ENCODE measurements at regions not wholly inside any gene's neighbourhood (a gene's known extent, or its start where the extent isn't known, plus 50 kb on each side); places are given as distances from the start of the nearest gene placed in this dataset.

DNA sequence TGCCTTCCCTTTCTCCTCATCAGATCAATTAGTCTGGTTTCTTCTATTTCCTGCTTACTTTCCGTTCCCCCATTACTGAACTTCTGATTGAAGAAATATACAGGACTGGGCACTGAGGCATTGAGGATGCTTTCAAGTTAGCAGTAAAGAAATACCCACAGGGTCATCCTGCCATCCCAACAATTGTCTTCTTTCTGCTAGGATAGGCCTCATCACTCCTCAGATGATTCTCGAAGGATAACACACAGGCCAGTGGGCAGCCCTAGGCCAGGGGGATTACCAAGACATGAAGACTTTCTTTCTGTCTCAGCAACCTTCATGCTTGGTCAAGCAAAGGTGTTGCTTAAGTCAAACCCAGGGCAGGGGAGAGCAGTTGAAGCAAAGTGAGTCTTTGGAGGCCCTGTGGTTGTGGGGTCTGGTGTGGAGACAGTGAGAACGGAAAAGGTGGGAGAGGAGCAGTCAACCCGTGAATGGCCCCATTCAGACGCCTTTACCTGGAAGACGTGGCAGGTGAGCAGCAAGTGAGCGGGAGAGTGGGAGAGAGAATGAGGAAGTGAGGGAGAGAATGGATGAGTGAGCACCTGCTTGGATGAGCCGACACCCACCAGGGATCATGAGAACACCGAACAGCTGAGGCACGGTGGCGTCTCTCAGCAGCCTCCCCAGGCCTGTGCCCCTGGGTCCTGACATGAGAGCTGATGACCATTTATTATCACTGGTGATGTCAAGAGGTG lies 462.9 kb downstream of the PREX1 start:
- H3K79me1 ChIP-seq (ENCODE audit: low read length): no peaks in the 10 kb centered on the region

DNA sequence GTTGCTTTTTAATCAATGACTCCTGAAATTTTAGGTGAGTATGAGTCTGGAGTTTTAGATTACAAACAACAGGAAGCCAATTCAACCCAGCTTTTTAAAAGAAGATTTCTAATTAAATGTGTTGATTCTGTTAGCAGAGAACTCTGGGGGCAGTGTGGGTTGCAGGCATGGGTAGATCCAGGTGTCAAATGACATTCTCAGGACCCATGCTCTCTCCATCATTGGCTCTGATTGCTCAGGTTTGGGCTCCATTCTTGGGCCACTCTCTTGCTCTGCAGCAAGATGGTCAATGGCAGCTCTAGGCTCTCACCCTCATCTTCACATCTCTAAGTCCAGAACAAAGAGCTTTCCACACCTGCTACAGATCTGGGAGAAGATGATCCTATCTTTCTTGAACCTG lies 463.7 kb downstream of the PREX1 start:
- Histone ChIP-seq H3K14ac (ENCODE audit: low read length) (no peak overlapping the region), H3K9me3 (ENCODE audit: insufficient read depth, low read depth, low read length) (peaks cover 4% of the 10 kb centered on the region), H3K23ac (ENCODE audit: low read length) (no peak overlapping the region), H2AFZ (ENCODE audit: insufficient read depth, low read length, poor library complexity) (no peak overlapping the region), H4K12ac (ENCODE audit: low read depth, low read length) (no peak overlapping the region), H3K18ac (ENCODE audit: low read length) (no peak overlapping the region), H3K9ac (ENCODE audit: low read length) (no peak overlapping the region), H3K79me2 (ENCODE audit: control insufficient read depth, insufficient read depth, low read length, poor library complexity) (no peaks in the 10 kb centered on the region), H2BK12ac (ENCODE audit: low read length) (no peak overlapping the region), H3K4me1 (ENCODE audit: control insufficient read depth in 1 of 2, insufficient read depth in 2 of 2, low read length in 2 of 2) (peaks cover 0 to 3% of the 10 kb centered on the region in 2 experiments), H4K91ac (ENCODE audit: low read depth, low read length) (no peak overlapping the region), H3K79me1 (ENCODE audit: low read length) (no peaks in the 10 kb centered on the region), H3K27ac (ENCODE audit: low read depth, low read length) (no peak overlapping the region), H3K4me2 (ENCODE audit: low read length) (no peak overlapping the region), H2BK5ac (ENCODE audit: low read depth, low read length, poor library complexity) (no peak overlapping the region), H3K4me3 (ENCODE audit: low read depth, low read length) (no peak overlapping the region), H3K27me3 (ENCODE audit: insufficient read depth, low read length) (no peaks in the 10 kb centered on the region), H4K8ac (ENCODE audit: low read depth, low read length) (no peak overlapping the region), H2AK5ac (ENCODE audit: low read length) (no peak overlapping the region), H3K4ac (ENCODE audit: low read depth, low read length) (no peak overlapping the region), H2BK120ac (ENCODE audit: insufficient read depth, low read length, poor library complexity) (no peak overlapping the region), H3K36me3 (ENCODE audit: control insufficient read depth in 1 of 2, insufficient read depth in 2 of 2, low read length in 2 of 2) (no peaks in the 10 kb centered on the region)
- DNase-seq: no peak

More for the DNA sequence above, 462.9 kb downstream of the PREX1 start:
- Histone ChIP-seq H3K9me3 (ENCODE audit: insufficient read depth, low read depth, low read length) (peaks cover 4% of the 10 kb centered on the region), H3K36me3 (ENCODE audit: control insufficient read depth in 1 of 2, insufficient read depth in 2 of 2, low read length in 2 of 2) (no peaks in the 10 kb centered on the region), H4K91ac (ENCODE audit: low read depth, low read length) (no peak overlapping the region), H3K4me2 (ENCODE audit: low read length) (no peak overlapping the region), H3K23ac (ENCODE audit: low read length) (no peak overlapping the region), H2BK120ac (ENCODE audit: insufficient read depth, low read length, poor library complexity) (no peak overlapping the region), H3K4me1 (ENCODE audit: control insufficient read depth in 1 of 2, insufficient read depth in 2 of 2, low read length in 2 of 2) (peaks cover 3% of the 10 kb centered on the region in 2 experiments), H3K14ac (ENCODE audit: low read length) (no peak overlapping the region), H3K27me3 (ENCODE audit: insufficient read depth, low read length) (no peaks in the 10 kb centered on the region), H3K4me3 (ENCODE audit: low read depth, low read length) (no peak overlapping the region), H4K8ac (ENCODE audit: low read depth, low read length) (no peak overlapping the region), H2BK5ac (ENCODE audit: low read depth, low read length, poor library complexity) (no peak overlapping the region), H2AFZ (ENCODE audit: insufficient read depth, low read length, poor library complexity) (no peak overlapping the region), H3K4ac (ENCODE audit: low read depth, low read length) (no peak overlapping the region), H3K27ac (ENCODE audit: low read depth, low read length) (no peak overlapping the region), H4K12ac (ENCODE audit: low read depth, low read length) (no peak overlapping the region), H3K18ac (ENCODE audit: low read length) (no peak overlapping the region), H2BK12ac (ENCODE audit: low read length) (no peak overlapping the region), H3K9ac (ENCODE audit: low read length) (no peak overlapping the region), H3K79me2 (ENCODE audit: control insufficient read depth, insufficient read depth, low read length, poor library complexity) (no peaks in the 10 kb centered on the region), H2AK5ac (ENCODE audit: low read length) (no peak overlapping the region)
- DNase-seq: no peak
- WGBS (ENCODE audit: extremely low coverage, insufficient coverage, insufficient read length): no CpG with 5 or more reads among the region's 11 CpGs

GRCh38 chr20:48360342-48360975 lies 467.3 kb downstream of the PREX1 start:
- no peak overlapping the region for H4K91ac ChIP-seq (ENCODE audit: low read depth, low read length)
- H3K4me3 ChIP-seq (ENCODE audit: low read depth, low read length): no peak overlapping the region
- H2BK120ac ChIP-seq (ENCODE audit: insufficient read depth, low read length, poor library complexity): no peak overlapping the region
- H3K23ac ChIP-seq (ENCODE audit: low read length): no peak overlapping the region
- no peak overlapping the region for H4K12ac ChIP-seq (ENCODE audit: low read depth, low read length)
- H3K27ac ChIP-seq (ENCODE audit: low read depth, low read length): no peak overlapping the region
- no peak overlapping the region for H2BK5ac ChIP-seq (ENCODE audit: low read depth, low read length, poor library complexity)
- no peaks in the 10 kb centered on the region for H3K27me3 ChIP-seq (ENCODE audit: insufficient read depth, low read length)
- H3K9me3 ChIP-seq (ENCODE audit: insufficient read depth, low read depth, low read length): no peaks in the 10 kb centered on the region
- H3K14ac ChIP-seq (ENCODE audit: low read length): no peak overlapping the region
- no peak overlapping the region for H3K4ac ChIP-seq (ENCODE audit: low read depth, low read length)
- no peak overlapping the region for H3K9ac ChIP-seq (ENCODE audit: low read length)
- H3K18ac ChIP-seq (ENCODE audit: low read length): no peak overlapping the region
- H3K79me1 ChIP-seq (ENCODE audit: low read length): no peaks in the 10 kb centered on the region
- H3K4me1 ChIP-seq (ENCODE audit: control insufficient read depth in 1 of 2, insufficient read depth in 2 of 2, low read length in 2 of 2): no peaks in the 10 kb centered on the region
- no peak overlapping the region for H3K4me2 ChIP-seq (ENCODE audit: low read length)
- H2BK12ac ChIP-seq (ENCODE audit: low read length): no peak overlapping the region
- no peak overlapping the region for H2AFZ ChIP-seq (ENCODE audit: insufficient read depth, low read length, poor library complexity)
- no peak overlapping the region for H2AK5ac ChIP-seq (ENCODE audit: low read length)
- no CpG with 5 or more reads among the region's 9 CpGs for WGBS (ENCODE audit: extremely low coverage, insufficient coverage, insufficient read length)
- no peaks in the 10 kb centered on the region for H3K36me3 ChIP-seq (ENCODE audit: control insufficient read depth in 1 of 2, insufficient read depth in 2 of 2, low read length in 2 of 2)
- DNase-seq: no peak
- no peak overlapping the region for H4K8ac ChIP-seq (ENCODE audit: low read depth, low read length)
- H3K79me2 ChIP-seq (ENCODE audit: control insufficient read depth, insufficient read depth, low read length, poor library complexity): no peaks in the 10 kb centered on the region

DNA sequence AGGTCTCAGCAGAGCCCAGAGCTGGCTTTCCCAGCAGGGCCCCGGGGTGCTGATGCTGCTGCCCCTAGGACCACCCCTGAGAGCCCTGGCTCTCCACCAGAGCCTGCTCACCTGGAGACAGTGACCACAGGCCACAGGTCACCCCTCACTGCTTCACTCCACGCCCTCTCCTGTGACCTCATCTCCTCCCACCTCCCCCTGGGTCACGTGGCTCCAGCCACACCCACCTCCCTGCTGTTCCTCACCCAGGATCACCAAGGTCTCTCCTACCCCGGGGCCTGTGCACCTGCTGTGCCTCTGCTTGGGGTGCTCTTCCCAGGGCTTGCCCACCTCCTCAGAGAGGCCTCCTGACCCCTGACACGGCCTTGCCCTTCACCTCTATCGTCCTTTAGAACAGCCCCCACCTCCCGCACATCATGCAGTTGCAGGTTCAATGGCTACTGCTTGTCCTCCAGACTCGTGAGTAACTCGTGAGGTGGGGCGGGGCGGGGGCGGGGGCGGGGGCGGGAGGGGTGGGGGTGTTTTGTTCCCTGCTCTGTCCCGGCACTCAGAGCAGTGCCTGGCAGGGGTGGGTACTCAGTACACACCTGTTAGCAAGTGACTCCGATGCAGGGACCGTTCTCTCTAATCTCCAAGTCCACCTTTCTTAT lies 468.0 kb downstream of the PREX1 start:
- Histone ChIP-seq H3K79me1 (ENCODE audit: low read length) (no peaks in the 10 kb centered on the region), H3K14ac (ENCODE audit: low read length) (no peak overlapping the region), H2AFZ (ENCODE audit: insufficient read depth, low read length, poor library complexity) (no peak overlapping the region), H4K8ac (ENCODE audit: low read depth, low read length) (no peak overlapping the region), H3K27ac (ENCODE audit: low read depth, low read length) (no peak overlapping the region), H2BK5ac (ENCODE audit: low read depth, low read length, poor library complexity) (no peak overlapping the region), H3K36me3 (ENCODE audit: control insufficient read depth in 1 of 2, insufficient read depth in 2 of 2, low read length in 2 of 2) (no peaks in the 10 kb centered on the region), H3K18ac (ENCODE audit: low read length) (no peak overlapping the region), H2BK120ac (ENCODE audit: insufficient read depth, low read length, poor library complexity) (no peak overlapping the region), H2BK12ac (ENCODE audit: low read length) (no peak overlapping the region), H3K4me1 (ENCODE audit: control insufficient read depth in 1 of 2, insufficient read depth in 2 of 2, low read length in 2 of 2) (no peaks in the 10 kb centered on the region), H3K27me3 (ENCODE audit: insufficient read depth, low read length) (no peaks in the 10 kb centered on the region), H3K79me2 (ENCODE audit: control insufficient read depth, insufficient read depth, low read length, poor library complexity) (no peaks in the 10 kb centered on the region), H2AK5ac (ENCODE audit: low read length) (no peak overlapping the region), H4K12ac (ENCODE audit: low read depth, low read length) (no peak overlapping the region), H3K23ac (ENCODE audit: low read length) (no peak overlapping the region), H3K4me2 (ENCODE audit: low read length) (no peak overlapping the region), H3K4ac (ENCODE audit: low read depth, low read length) (no peak overlapping the region), H4K91ac (ENCODE audit: low read depth, low read length) (no peak overlapping the region), H3K9me3 (ENCODE audit: insufficient read depth, low read depth, low read length) (peaks cover under 1% of the 10 kb centered on the region), H3K9ac (ENCODE audit: low read length) (no peak overlapping the region), H3K4me3 (ENCODE audit: low read depth, low read length) (no peak overlapping the region)
- DNase-seq: no peak
- WGBS (ENCODE audit: extremely low coverage, insufficient coverage, insufficient read length): no CpG with 5 or more reads among the region's 17 CpGs
